Gastroesophageal sphincter (tissue), 4 donors: ENCODE measurements at regions not wholly inside any gene's neighbourhood (a gene's known extent, or its start where the extent isn't known, plus 50 kb on each side); places are given as distances from the start of the nearest gene placed in this dataset.
"Not testable (repeated sequence)": the region's sequence is repeated elsewhere in the genome, so short reads cannot be mapped to it uniquely, and the experiment has no call there.

ENCODE experiments used
- ATAC-seq: fragments of 150-250 bp; one replicate; pipeline ENCODE4 v1.9.1; 2016; ENCODE audit warnings: mild to moderate bottlenecking, moderate library complexity
- H3K27ac ChIP-seq, 4 donors: fragments of 200-600 bp; sonication (generic) in 3 of 4; 1 replicate in 3 of 4; 2 replicates in 1 of 4; pipeline ENCODE4 v1.5.1; 2016 to 2019
- H3K27me3 ChIP-seq: fragments of 200-600 bp; sonication (generic); one replicate; pipeline ENCODE4 v1.5.1; 2019
- H3K36me3 ChIP-seq, 2 donors: fragments of 200-600 bp; sonication (generic); one replicate each; pipeline ENCODE4 v1.5.1; 2019; ENCODE audit warnings: control low read depth in 1 of 2
- H3K4me1 ChIP-seq, 3 donors: fragments of 200-600 bp; sonication (generic); 1 replicate in 2 of 3; 2 replicates in 1 of 3; pipeline ENCODE4 v1.5.1; 2016 to 2019; ENCODE audit warnings: control low read depth in 2 of 3
- H3K4me3 ChIP-seq, 2 donors: fragments of 200-600 bp; sonication (generic); one replicate each; pipeline ENCODE4 v1.5.1; 2019; ENCODE audit warnings: mild to moderate bottlenecking in 1 of 2, moderate library complexity in 1 of 2
- H3K9me3 ChIP-seq, 3 donors: fragments of 200-600 bp; sonication (generic); one replicate each; pipeline ENCODE4 v1.5.1; 2017 to 2019; ENCODE audit warnings: control low read depth in 2 of 3
- CTCF ChIP-seq, 4 experiments: fragments of 200-600 bp in 2 of 4; fragments of 450-650 bp in 2 of 4; sonication (generic) in 1 of 4; IDR thresholded peaks; one replicate each; pipeline ENCODE4 v1.5.1; 2017 to 2019; ENCODE audit warnings: antibody characterized with exemption in 4 of 4, mild to moderate bottlenecking in 2 of 4, moderate library complexity in 2 of 4
- EP300 ChIP-seq: sonication (generic); formaldehyde crosslinking; IDR thresholded peaks from one replicate; pipeline ENCODE4 v1.6.1; 2017; ENCODE audit warnings: antibody characterized with exemption, mild to moderate bottlenecking
- POLR2A ChIP-seq, 2 donors: fragments of 450-650 bp; IDR thresholded peaks; one replicate each; pipeline ENCODE4 v1.6.1; 2017; ENCODE audit warnings: antibody characterized with exemption in 2 of 2, mild to moderate bottlenecking in 2 of 2, moderate library complexity in 1 of 2
- POLR2AphosphoS5 ChIP-seq: sonication (generic); formaldehyde crosslinking; IDR thresholded peaks from one replicate; pipeline ENCODE4 v1.6.1; 2017; ENCODE audit warnings: antibody characterized with exemption
- WGBS, 2 donors: methylation state at CpG; one replicate each; pipeline ENCODE4 v1.1.5; 2018; ENCODE audit warnings: low coverage in 1 of 2; 5-methylcytosine and 5-hydroxymethylcytosine counted together

DNA sequence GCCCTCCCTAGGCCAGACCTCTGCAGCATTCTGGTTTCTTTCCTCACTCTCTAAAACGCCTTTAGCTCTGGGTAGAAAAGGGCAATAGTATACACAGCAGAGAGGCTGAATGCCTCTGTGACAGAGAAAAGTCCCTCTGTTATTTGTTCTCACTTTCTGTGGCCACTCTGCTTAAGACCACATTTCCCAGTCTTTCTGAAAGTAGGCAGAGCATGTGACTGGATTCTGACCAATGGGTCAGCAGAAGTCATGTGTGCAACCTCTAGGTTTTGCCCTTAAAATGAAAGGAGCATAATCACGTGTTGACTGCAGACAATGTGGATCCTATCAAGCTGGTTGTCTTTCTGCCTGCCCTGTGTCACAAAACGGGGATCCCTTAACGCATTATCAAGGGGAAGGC, 79.7 kb upstream of the MARK1 start:
- no peak for TF ChIP-seq EP300
- TF ChIP-seq CTCF (IDR thresholded peaks at IDR 0.05): no peak
- TF ChIP-seq POLR2AphosphoS5: no peak
- TF ChIP-seq POLR2A (IDR thresholded peaks at IDR 0.05): no peak
- no peaks in the 10 kb centered on the region for H3K36me3 ChIP-seq
- 66 to 80% methylated on average over 4 of the region's 4 CpGs for WGBS, 2 donors
- H3K4me1 ChIP-seq: no peaks in the 10 kb centered on the region
- H3K27me3 ChIP-seq: no peaks in the 10 kb centered on the region
- H3K4me3 ChIP-seq: no peak overlapping the region
- H3K27ac ChIP-seq: no peak overlapping the region
- peaks cover 0 to 11% (median 0%) of the 10 kb centered on the region in 3 donors for H3K9me3 ChIP-seq
- no peak for ATAC-seq

- not testable (repeated sequence) for H3K4me3 ChIP-seq, H3K4me1 ChIP-seq, ATAC-seq, H3K27me3 ChIP-seq, H3K27ac ChIP-seq, H3K36me3 ChIP-seq
- H3K9me3 ChIP-seq: peaks cover 0 to 11% (median 0%) of the 10 kb centered on the region in 3 donors
- WGBS, 2 donors: 77 to 85% methylated on average over 3 of the region's 3 CpGs
Measured at GRCh38 chr1:220444586-220444985, 83.3 kb upstream of the MARK1 start.

GRCh38 chr1:220441211-220441610, 86.7 kb upstream of the MARK1 start:
- no peak overlapping the region for H3K27ac ChIP-seq
- WGBS, 2 donors: 40 to 55% methylated on average over 2 to 3 of the region's 3 CpGs
- peaks cover 0 to 11% (median 0%) of the 10 kb centered on the region in 3 donors for H3K9me3 ChIP-seq
- H3K4me1 ChIP-seq: no peaks in the 10 kb centered on the region
- no peaks in the 10 kb centered on the region for H3K27me3 ChIP-seq
- no peaks in the 10 kb centered on the region for H3K36me3 ChIP-seq
- TF ChIP-seq POLR2A (IDR thresholded peaks at IDR 0.05) (no peak), POLR2AphosphoS5 (no peak), CTCF (IDR thresholded peaks at IDR 0.05) (no peak), EP300 (no peak)
- H3K4me3 ChIP-seq: no peak overlapping the region
- ATAC-seq: no peak

DNA sequence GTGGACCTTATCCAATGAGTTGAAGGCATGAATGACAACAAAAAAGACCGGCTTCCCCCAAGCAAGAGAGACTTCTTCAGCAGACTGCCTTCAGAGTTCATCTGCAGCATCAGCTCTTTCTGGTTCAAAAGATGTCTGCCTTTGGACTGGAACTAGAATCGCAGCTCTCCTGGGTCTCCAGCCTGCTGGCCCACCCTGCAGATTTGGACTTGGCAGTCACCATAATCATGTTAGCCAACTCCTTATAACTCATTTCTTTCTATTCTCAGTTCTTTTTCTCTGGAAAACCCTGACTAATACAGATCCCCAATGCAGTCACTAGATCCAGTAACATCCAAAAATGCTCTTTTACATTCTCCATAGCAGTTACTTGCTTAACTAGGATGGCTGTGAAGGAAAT, 89.2 kb upstream of the MARK1 start:
- Histone ChIP-seq H3K27ac (no peak overlapping the region), H3K4me3 (no peak overlapping the region), H3K4me1 (no peaks in the 10 kb centered on the region), H3K27me3 (no peaks in the 10 kb centered on the region), H3K36me3 (no peaks in the 10 kb centered on the region), H3K9me3 (peaks cover 0 to under 1% (median 0%) of the 10 kb centered on the region in 3 donors)
- TF ChIP-seq POLR2A (IDR thresholded peaks at IDR 0.05) (no peak), CTCF (IDR thresholded peaks at IDR 0.05) (no peak), EP300 (no peak), POLR2AphosphoS5 (no peak)
- ATAC-seq: no peak
- 75 to 100% methylated on average over 2 of the region's 2 CpGs for WGBS, 2 donors

DNA sequence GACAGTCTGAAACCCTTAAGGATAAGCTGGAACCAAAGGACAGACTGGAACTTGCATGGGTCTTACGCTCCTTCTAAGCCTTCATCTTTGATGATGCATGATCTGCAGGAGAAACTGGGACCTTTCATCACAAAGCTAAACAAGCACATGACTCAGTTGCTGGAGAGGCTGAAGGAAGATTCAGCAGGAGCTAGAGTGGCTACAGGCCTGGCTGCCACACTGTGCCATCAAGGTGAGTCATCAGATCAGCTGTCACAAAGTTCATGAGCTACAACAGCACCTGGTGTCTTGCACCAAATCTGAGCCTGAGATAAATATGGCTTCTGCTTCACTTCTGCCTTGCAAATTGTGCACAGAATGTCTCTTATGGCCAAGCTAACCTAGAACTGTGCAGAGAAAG, 95.5 kb upstream of the MARK1 start:
- no peaks in the 10 kb centered on the region for H3K9me3 ChIP-seq
- no peak for ATAC-seq
- no peaks in the 10 kb centered on the region for H3K36me3 ChIP-seq
- H3K27ac ChIP-seq: no peak overlapping the region
- no peak for TF ChIP-seq POLR2AphosphoS5
- no peak for TF ChIP-seq CTCF (IDR thresholded peaks at IDR 0.05)
- no peak for TF ChIP-seq EP300
- TF ChIP-seq POLR2A (IDR thresholded peaks at IDR 0.05): no peak
- H3K4me1 ChIP-seq: peaks cover 0 to 6% (median 0%) of the 10 kb centered on the region in 3 donors
- no peak overlapping the region for H3K4me3 ChIP-seq
- no CpG with 5 or more reads among the region's 1 CpG for WGBS, 2 donors
- no peaks in the 10 kb centered on the region for H3K27me3 ChIP-seq
